Thyroid gland (tissue), 4 donors: ENCODE measurements at regions not wholly inside any gene's neighbourhood (a gene's known extent, or its start where the extent isn't known, plus 50 kb on each side); places are given as distances from the start of the nearest gene placed in this dataset.

ENCODE experiments used
- POLR2A ChIP-seq, 2 donors: fragments of 450-650 bp; IDR thresholded peaks; one replicate each; pipeline ENCODE4 v1.6.1; 2017; ENCODE audit warnings: antibody characterized with exemption in 2 of 2, mild to moderate bottlenecking in 2 of 2, moderate library complexity in 1 of 2
- TF ChIP-seq, protein P1 (sequence below), 6 experiments: fragments of 200-600 bp in 3 of 6; fragments of 450-650 bp in 3 of 6; sonication (generic) in 3 of 6; IDR thresholded peaks; one replicate each; pipeline ENCODE4 v1.5.1; 2016 to 2019; ENCODE audit warnings: antibody characterized with exemption in 6 of 6, mild to moderate bottlenecking in 2 of 6, inconsistent platforms in 1 of 6, moderate library complexity in 1 of 6

DNA sequence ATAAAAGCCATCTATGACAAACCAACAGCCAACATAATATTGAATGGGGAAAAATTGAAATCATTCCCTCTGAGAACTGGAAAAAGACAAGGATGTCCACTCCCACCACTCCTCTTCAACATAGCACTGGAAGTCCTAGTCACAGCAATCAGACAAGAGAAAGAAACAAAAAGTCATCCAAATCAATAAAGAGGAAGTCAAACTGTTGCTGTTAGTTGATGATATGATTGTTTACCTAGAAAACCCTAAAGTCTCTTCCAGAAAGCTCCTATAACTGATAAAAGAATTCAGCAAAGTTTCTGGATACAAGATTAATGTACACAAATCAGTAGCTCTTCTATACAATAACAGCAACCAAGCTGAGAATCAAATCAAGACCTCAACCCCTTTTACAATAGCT, 285.1 kb upstream of the PHF14 start:
- TF ChIP-seq, protein P1, sequence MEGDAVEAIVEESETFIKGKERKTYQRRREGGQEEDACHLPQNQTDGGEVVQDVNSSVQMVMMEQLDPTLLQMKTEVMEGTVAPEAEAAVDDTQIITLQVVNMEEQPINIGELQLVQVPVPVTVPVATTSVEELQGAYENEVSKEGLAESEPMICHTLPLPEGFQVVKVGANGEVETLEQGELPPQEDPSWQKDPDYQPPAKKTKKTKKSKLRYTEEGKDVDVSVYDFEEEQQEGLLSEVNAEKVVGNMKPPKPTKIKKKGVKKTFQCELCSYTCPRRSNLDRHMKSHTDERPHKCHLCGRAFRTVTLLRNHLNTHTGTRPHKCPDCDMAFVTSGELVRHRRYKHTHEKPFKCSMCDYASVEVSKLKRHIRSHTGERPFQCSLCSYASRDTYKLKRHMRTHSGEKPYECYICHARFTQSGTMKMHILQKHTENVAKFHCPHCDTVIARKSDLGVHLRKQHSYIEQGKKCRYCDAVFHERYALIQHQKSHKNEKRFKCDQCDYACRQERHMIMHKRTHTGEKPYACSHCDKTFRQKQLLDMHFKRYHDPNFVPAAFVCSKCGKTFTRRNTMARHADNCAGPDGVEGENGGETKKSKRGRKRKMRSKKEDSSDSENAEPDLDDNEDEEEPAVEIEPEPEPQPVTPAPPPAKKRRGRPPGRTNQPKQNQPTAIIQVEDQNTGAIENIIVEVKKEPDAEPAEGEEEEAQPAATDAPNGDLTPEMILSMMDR (IDR thresholded peaks at IDR 0.05), result no peak
- TF ChIP-seq POLR2A (IDR thresholded peaks at IDR 0.05), result no peak
